Myocyte (in vitro differentiated cells): ENCODE measurements at regions not wholly inside any gene's neighbourhood (a gene's known extent, or its start where the extent isn't known, plus 50 kb on each side); places are given as distances from the start of the nearest gene placed in this dataset.
A peak's percentile ranks its signal among the peaks of the same experiment; 100 is the strongest.

ENCODE experiments used
- DNase-seq: peaks from one replicate; pipeline ENCODE4 v3.0.0-alpha.2; 2012; ENCODE audit warnings: low read depth

DNA sequence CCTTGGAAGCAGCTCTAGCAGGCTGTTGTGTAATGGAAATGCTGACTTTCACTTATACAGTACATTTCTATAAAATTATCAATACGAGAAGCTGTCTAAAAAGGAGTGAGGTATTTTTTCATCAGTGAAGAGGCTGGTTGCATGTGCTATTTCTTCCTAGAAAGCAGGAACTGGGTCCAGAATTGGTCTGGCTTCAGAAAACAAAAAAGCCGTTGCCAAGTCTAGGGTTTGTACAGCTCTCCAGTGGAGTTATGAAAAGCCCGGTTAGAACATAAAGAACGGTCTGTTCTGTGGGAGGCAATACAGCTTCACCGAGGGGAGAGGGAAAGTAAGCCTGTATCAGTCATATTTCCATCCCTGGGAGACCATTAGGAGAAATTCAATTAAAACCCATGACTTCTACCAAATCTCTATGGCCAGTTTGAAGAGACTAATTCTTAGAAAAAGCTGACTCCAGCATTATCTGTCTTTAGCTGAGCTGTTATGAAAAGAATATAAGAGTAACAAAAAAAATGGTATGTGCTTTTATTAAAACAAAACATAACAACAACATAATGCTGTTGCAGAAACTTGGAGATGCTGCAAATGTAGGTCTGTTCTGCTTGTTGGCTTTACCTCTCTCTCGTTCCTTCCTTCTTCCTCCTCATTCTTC is 217.0 kb downstream of the CMPK2 start:
- DNase-seq = no peak

DNA sequence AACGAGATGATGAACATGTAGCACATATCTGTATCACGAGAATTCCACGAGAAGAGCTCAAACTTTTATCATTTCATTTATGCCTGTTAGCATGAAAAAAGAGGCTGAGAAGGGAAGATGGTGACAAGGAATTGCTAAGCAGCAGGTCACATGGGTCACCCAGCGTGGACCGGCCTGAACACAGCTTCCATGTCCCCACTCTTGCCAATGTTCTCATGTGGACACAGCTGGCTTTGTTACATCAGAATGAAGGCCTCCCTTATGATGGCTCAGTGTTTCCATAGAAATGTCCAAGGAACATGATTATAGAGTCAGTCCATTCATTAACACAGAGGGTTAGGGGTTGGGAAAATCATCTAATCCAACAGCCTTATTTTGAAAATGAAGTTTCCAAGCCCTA is 215.4 kb downstream of the CMPK2 start:
- no peak for DNase-seq

GRCh38 chr2:6652251-6652650 is 213.5 kb downstream of the CMPK2 start:
- DNase-seq = no peak

DNA sequence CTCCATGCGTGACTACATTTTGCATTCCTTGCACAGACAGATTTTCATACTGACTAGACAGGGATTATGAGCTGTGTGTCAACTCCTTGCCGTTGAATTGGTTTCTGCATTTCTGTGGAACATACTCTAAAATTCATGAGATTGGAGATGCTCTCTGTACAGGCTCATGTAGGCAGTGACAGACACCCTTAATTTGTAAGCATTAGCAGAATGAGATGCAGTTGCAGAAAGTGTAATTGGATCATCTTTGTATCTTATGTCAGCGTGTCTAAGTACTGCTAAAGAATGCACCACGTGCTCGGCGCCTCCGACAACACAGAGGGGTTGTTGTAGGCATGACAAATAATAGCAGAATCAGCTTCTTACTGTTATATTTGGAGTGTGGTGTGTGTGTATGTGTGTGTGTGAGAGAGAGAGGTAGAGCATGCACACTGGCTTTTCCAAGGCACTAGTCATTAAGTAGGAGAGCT is 212.4 kb downstream of the CMPK2 start:
- DNase-seq = no peak

- no peak for DNase-seq
Measured at GRCh38 chr2:6654279-6654678, 211.4 kb downstream of the CMPK2 start.

DNA sequence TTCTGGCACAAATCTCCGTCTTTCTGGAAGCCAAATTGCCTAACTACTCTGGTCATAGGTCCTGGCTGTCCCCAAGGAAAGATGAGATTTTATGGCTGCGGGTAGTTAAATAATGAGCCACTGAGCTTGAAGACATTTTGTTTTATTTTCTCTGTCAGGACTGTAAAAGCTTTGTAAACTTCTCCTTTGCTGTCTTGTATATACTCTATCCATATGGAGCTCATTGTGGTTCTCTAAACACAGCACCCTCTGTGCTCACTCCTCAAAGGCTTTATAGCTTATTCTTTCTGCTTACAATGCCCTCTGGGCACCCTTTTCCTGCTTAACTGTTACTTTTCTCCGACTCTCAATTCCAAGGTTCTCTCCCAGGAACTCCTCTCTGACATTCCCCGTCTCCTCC is 209.1 kb downstream of the CMPK2 start:
- DNase-seq = no peak

- DNase-seq = no peak
Measured at GRCh38 chr2:6657136-6657535, 208.6 kb downstream of the CMPK2 start.

GRCh38 chr2:6657855-6658254 is 207.9 kb downstream of the CMPK2 start:
- DNase-seq = no peak

DNA sequence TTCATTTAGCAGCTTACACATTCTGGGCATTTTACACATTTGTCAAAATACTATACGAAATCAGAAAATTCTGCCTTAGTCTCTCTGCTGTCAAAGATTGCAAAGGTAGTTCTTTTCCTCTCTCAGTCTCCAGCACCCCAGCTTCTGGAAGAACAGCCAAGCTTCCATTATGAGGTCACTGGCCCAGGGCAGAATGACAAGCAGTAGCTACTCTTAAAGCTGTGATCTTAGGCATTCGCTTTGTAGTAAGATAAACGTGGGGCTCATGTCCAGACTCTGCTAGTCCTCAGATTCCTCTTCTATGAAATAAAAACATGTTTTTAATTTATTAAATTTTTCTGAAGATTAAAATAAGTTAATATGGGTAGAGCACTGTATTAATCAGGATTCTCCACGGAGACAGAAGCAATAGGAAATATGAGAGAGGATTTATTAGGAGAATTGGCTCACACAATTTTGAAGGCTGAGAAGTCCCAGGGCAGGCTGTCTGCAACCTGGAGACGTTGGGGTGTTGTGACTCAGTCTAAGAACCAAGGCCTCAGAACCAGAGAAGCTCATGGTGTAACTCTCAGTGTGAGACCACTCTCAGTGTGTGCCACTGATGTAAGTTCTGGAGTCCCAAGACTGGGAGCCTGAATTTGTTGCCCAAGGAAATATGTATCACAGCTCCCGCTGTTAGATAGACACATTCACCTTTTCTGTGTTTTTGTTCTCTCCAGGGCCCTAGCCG is 201.2 kb downstream of the CMPK2 start:
- no peak for DNase-seq

GRCh38 chr2:6665093-6666045 is 200.3 kb downstream of the CMPK2 start:
- DNase-seq = no peak

GRCh38 chr2:6667326-6667725 is 198.4 kb downstream of the CMPK2 start:
- no peak for DNase-seq

GRCh38 chr2:6671913-6672312 is 193.8 kb downstream of the CMPK2 start:
- no peak for DNase-seq

GRCh38 chr2:6674381-6674780 is 191.3 kb downstream of the CMPK2 start:
- no peak for DNase-seq

- DNase-seq = no peak
Measured at GRCh38 chr2:6675791-6676190, 189.9 kb downstream of the CMPK2 start.

- DNase-seq = no peak
Measured at GRCh38 chr2:6676241-6676640, 189.5 kb downstream of the CMPK2 start.

GRCh38 chr2:6676776-6677175 is 188.9 kb downstream of the CMPK2 start:
- no peak for DNase-seq

GRCh38 chr2:6679471-6679870 is 186.2 kb downstream of the CMPK2 start:
- no peak for DNase-seq

GRCh38 chr2:6683516-6683915 is 182.2 kb downstream of the CMPK2 start:
- no peak for DNase-seq

DNA sequence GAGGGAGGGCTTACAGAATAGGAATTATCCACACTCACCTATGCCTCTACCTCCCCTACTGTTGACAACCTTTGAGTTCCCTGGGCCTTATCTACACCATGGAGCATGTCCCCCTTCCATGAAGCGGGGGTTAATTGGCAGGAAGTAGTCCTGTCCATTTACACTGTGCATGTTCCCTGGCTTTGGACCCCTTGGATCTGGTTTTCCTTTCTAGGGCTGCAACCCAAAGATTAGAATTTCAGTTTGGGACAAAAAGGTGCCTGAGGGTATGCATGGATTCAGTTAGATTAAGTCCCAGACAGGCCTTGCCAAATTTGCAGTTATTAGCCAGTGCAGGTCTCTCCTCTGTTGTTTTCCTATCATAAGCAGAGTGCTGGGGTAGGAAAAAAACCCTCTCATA is 180.3 kb downstream of the CMPK2 start:
- no peak for DNase-seq

DNA sequence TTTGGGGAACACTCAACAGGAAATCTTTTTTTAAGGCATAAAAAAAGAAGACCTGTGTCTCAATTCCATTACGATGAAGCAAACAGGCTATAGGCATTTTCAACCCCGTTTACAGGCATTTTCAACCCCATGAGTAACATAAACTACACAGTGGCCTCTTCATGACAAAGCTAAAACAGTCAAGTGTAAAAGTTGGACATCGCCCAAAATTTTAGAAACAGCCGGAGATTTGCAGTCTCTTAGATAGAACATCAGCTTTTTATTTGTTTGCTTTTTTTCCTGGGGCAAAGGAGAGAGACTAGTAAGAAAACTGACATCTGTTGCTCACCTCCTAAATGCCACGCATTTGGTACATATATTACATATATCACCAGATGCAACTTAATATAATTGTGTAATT is 173.7 kb downstream of the CMPK2 start:
- DNase-seq = no peak

- peak; percentile 6 for DNase-seq
Measured at GRCh38 chr2:6692819-6693218, 172.9 kb downstream of the CMPK2 start.

GRCh38 chr2:6694555-6694954 is 171.2 kb downstream of the CMPK2 start:
- DNase-seq = peak; percentile 6
